Transverse colon (tissue), 3 donors: ENCODE measurements at regions not wholly inside any gene's neighbourhood (a gene's known extent, or its start where the extent isn't known, plus 50 kb on each side); places are given as distances from the start of the nearest gene placed in this dataset.

Source experiments
- CTCF ChIP-seq, 5 experiments: fragments of 200-600 bp in 3 of 5; fragments of 450-650 bp in 2 of 5; sonication (generic) in 3 of 5; IDR thresholded peaks; 1 replicate in 2 of 5; 2 replicates in 3 of 5; pipeline ENCODE4 v1.5.1; 2016 to 2017; ENCODE audit warnings: antibody characterized with exemption in 5 of 5, inconsistent platforms in 3 of 5, mild to moderate bottlenecking in 2 of 5, moderate library complexity in 1 of 5
- POLR2A ChIP-seq: fragments of 450-650 bp; IDR thresholded peaks from one replicate; pipeline ENCODE4 v1.6.1; 2016; ENCODE audit warnings: antibody characterized with exemption, mild to moderate bottlenecking, moderate library complexity

GRCh38 chr4:188804861-188805260 lies 665.6 kb downstream of the TRIML1 start:
- no peak for TF ChIP-seq CTCF (IDR thresholded peaks at IDR 0.05)
- no peak for TF ChIP-seq POLR2A
